ENCODE measurements at regions not wholly inside any gene's neighbourhood (a gene's known extent, or its start where the extent isn't known, plus 50 kb on each side); places are given as distances from the start of the nearest gene placed in this dataset.

- WGBS, 2 experiments (ENCODE audit: insufficient coverage in 1 of 2, insufficient read length in 1 of 2) = 91 to 100% methylated on average over 3 to 5 of the region's 5 CpGs
- no peaks in the 10 kb centered on the region for H3K36me3 ChIP-seq (ENCODE audit: control insufficient read depth, insufficient read depth, low read length)
These were observed 79.0 kb downstream of the LBH start for GRCh38 chr2:30310371-30310770.

GRCh38 chr2:30310955-30311354 lies 79.6 kb downstream of the LBH start:
- no peaks in the 10 kb centered on the region for H3K4me1 ChIP-seq (ENCODE audit: control insufficient read depth, insufficient read depth, low read length)
- H3K9ac ChIP-seq (ENCODE audit: extremely low read depth, low read length, poor library complexity, severe bottlenecking) = no peak overlapping the region
- H3K27me3 ChIP-seq (ENCODE audit: control insufficient read depth, insufficient read depth, low read length, poor library complexity, severe bottlenecking) = no peaks in the 10 kb centered on the region
- Mint-ChIP-seq H3K9me3 (peaks cover 10% of the 10 kb centered on the region), H3K36me3 (ENCODE audit: low read depth) (no peaks in the 10 kb centered on the region), H3K4me3 (no peak overlapping the region), H3K4me1 (peaks cover 2% of the 10 kb centered on the region), H3K27ac (no peak overlapping the region), H3K27me3 (ENCODE audit: insufficient read depth) (no peaks in the 10 kb centered on the region)
- peaks cover 8% of the 10 kb centered on the region for H3K9me3 ChIP-seq (ENCODE audit: control insufficient read depth, low read length)
- no peaks in the 10 kb centered on the region for H3K36me3 ChIP-seq (ENCODE audit: control insufficient read depth, insufficient read depth, low read length)
- no peak for DNase-seq
- WGBS, 2 experiments (ENCODE audit: insufficient coverage in 1 of 2, insufficient read length in 1 of 2) = 88 to 89% methylated on average over 2 to 5 of the region's 5 CpGs
- H3K27ac ChIP-seq (ENCODE audit: low read depth, low read length) = no peak overlapping the region
- no peak overlapping the region for H3K4me3 ChIP-seq (ENCODE audit: low read length)
- no peak for TF ChIP-seq CTCF (conservative IDR thresholded peaks at IDR 0.05)

More at GRCh38 chr2:30310371-30310770, 79.0 kb downstream of the LBH start:
- TF ChIP-seq CTCF (conservative IDR thresholded peaks at IDR 0.05) = no peak
- no peak overlapping the region for H3K4me3 ChIP-seq (ENCODE audit: low read length)
- peaks cover 9% of the 10 kb centered on the region for H3K9me3 Mint-ChIP-seq
- DNase-seq = no peak
- no peaks in the 10 kb centered on the region for H3K27me3 ChIP-seq (ENCODE audit: control insufficient read depth, insufficient read depth, low read length, poor library complexity, severe bottlenecking)
- H3K27ac ChIP-seq (ENCODE audit: low read depth, low read length) = no peak overlapping the region
- H3K36me3 Mint-ChIP-seq (ENCODE audit: low read depth) = no peaks in the 10 kb centered on the region
- no peak overlapping the region for H3K9ac ChIP-seq (ENCODE audit: extremely low read depth, low read length, poor library complexity, severe bottlenecking)
- no peak overlapping the region for H3K4me3 Mint-ChIP-seq
- peaks cover 8% of the 10 kb centered on the region for H3K9me3 ChIP-seq (ENCODE audit: control insufficient read depth, low read length)
- peaks cover 2% of the 10 kb centered on the region for H3K4me1 Mint-ChIP-seq
- H3K4me1 ChIP-seq (ENCODE audit: control insufficient read depth, insufficient read depth, low read length) = no peaks in the 10 kb centered on the region
- no peaks in the 10 kb centered on the region for H3K27me3 Mint-ChIP-seq (ENCODE audit: insufficient read depth)
- no peak overlapping the region for H3K27ac Mint-ChIP-seq

GRCh38 chr2:30311711-30312110 lies 80.4 kb downstream of the LBH start:
- Mint-ChIP-seq H3K36me3 (ENCODE audit: low read depth) (no peaks in the 10 kb centered on the region), H3K27ac (no peak overlapping the region), H3K27me3 (ENCODE audit: insufficient read depth) (no peaks in the 10 kb centered on the region), H3K9me3 (peaks cover 10% of the 10 kb centered on the region), H3K4me1 (peaks cover 2% of the 10 kb centered on the region), H3K4me3 (no peak overlapping the region)
- H3K27me3 ChIP-seq (ENCODE audit: control insufficient read depth, insufficient read depth, low read length, poor library complexity, severe bottlenecking) = no peaks in the 10 kb centered on the region
- DNase-seq = no peak
- H3K9me3 ChIP-seq (ENCODE audit: control insufficient read depth, low read length) = peaks cover 8% of the 10 kb centered on the region
- H3K4me1 ChIP-seq (ENCODE audit: control insufficient read depth, insufficient read depth, low read length) = no peaks in the 10 kb centered on the region
- no peak overlapping the region for H3K9ac ChIP-seq (ENCODE audit: extremely low read depth, low read length, poor library complexity, severe bottlenecking)
- H3K36me3 ChIP-seq (ENCODE audit: control insufficient read depth, insufficient read depth, low read length) = no peaks in the 10 kb centered on the region
- WGBS, 2 experiments (ENCODE audit: insufficient coverage in 1 of 2, insufficient read length in 1 of 2) = 93 to 97% methylated on average over 2 of the region's 2 CpGs
- no peak overlapping the region for H3K4me3 ChIP-seq (ENCODE audit: low read length)
- no peak overlapping the region for H3K27ac ChIP-seq (ENCODE audit: low read depth, low read length)
- no peak for TF ChIP-seq CTCF (conservative IDR thresholded peaks at IDR 0.05)

Data from endodermal cell (in vitro differentiated cells).